Stomach (tissue), 8 donors: ENCODE measurements at regions not wholly inside any gene's neighbourhood (a gene's known extent, or its start where the extent isn't known, plus 50 kb on each side); places are given as distances from the start of the nearest gene placed in this dataset.

Experiments used
- DNase-seq, 2 donors: peaks; one replicate each; pipeline versions ENCODE4 v3.0.0 to v3.0.0-alpha.2; 2013 to 2019
- H3K27ac ChIP-seq, 5 donors: fragments of 200-600 bp in 4 of 5; sonication (generic) in 4 of 5; one replicate each; pipeline ENCODE4 v1.5.1; 2013 to 2019; ENCODE audit warnings: mild to moderate bottlenecking in 1 of 5, moderate library complexity in 1 of 5
- H3K27me3 ChIP-seq, 3 donors: fragments of 200-600 bp; sonication (generic); one replicate each; pipeline ENCODE4 v1.5.1; 2017 to 2019; ENCODE audit warnings: mixed run types in 1 of 3
- H3K36me3 ChIP-seq, 4 donors: fragments of 200-600 bp; sonication (generic); 1 replicate in 3 of 4; 2 replicates in 1 of 4; pipeline ENCODE4 v1.5.1; 2016 to 2019
- H3K4me1 ChIP-seq, 4 donors: fragments of 200-600 bp; sonication (generic); one replicate each; pipeline ENCODE4 v1.5.1; 2016 to 2019
- H3K4me3 ChIP-seq, 4 donors: fragments of 200-600 bp; sonication (generic) in 3 of 4; one replicate each; pipeline ENCODE4 v1.5.1; 2016 to 2019; ENCODE audit warnings: mild to moderate bottlenecking in 1 of 4
- H3K9me3 ChIP-seq, 4 donors: fragments of 200-600 bp; sonication (generic); one replicate each; pipeline ENCODE4 v1.5.1; 2016 to 2019
- EP300 ChIP-seq: sonication (generic); formaldehyde crosslinking; IDR thresholded peaks from one replicate; pipeline ENCODE4 v1.6.1; 2017; ENCODE audit warnings: antibody characterized with exemption
- POLR2A ChIP-seq, 4 donors: fragments of 450-650 bp; IDR thresholded peaks; one replicate each; pipeline ENCODE4 v1.6.1; 2016; ENCODE audit warnings: antibody characterized with exemption in 4 of 4, control low read depth in 2 of 4, mild to moderate bottlenecking in 1 of 4, moderate library complexity in 1 of 4
- POLR2AphosphoS5 ChIP-seq, 3 donors: sonication (generic); formaldehyde crosslinking; IDR thresholded peaks; one replicate each; pipeline ENCODE4 v1.6.1; 2016; ENCODE audit warnings: antibody characterized with exemption in 3 of 3
- WGBS, 5 donors: extraction: QIAGEN DNeasy Blood & Tissue Kit in 3 of 5; methylation state at CpG; one replicate each; pipeline versions ENCODE4 v1.1.5 to v1.1.7; 2013 to 2018; 5-methylcytosine and 5-hydroxymethylcytosine counted together
- intact Hi-C: fragments of 100-400 bp; cut with DNase I; formaldehyde crosslinking; loops from one replicate; pipeline ENCODE4 v1.15.1; 2023; ENCODE audit warnings: low total_unique reads
- TF ChIP-seq, protein P1 (sequence below), 7 experiments: fragments of 450-650 bp in 4 of 7; fragments of 200-600 bp in 3 of 7; sonication (generic) in 3 of 7; IDR thresholded peaks; one replicate each; pipeline ENCODE4 v1.5.1; 2016 to 2019; ENCODE audit warnings: antibody characterized with exemption in 7 of 7, control low read depth in 2 of 7, mild to moderate bottlenecking in 1 of 7
- donor health status: healthy with polysubstance abuse.
- donor health status: Bipolar disorder and iron deficiency.
- donor health status: healthy.

- Histone ChIP-seq H3K27ac (no peak overlapping the region), H3K36me3 (no peaks in the 10 kb centered on the region), H3K27me3 (no peaks in the 10 kb centered on the region), H3K9me3 (no peaks in the 10 kb centered on the region), H3K4me1 (no peaks in the 10 kb centered on the region), H3K4me3 (no peak overlapping the region)
- intact Hi-C loops: no loop called here
- DNase-seq: no peak
- TF ChIP-seq POLR2AphosphoS5 (IDR thresholded peaks at IDR 0.05) (no peak), EP300 (no peak), POLR2A (IDR thresholded peaks at IDR 0.05) (no peak)
- TF ChIP-seq, protein P1, sequence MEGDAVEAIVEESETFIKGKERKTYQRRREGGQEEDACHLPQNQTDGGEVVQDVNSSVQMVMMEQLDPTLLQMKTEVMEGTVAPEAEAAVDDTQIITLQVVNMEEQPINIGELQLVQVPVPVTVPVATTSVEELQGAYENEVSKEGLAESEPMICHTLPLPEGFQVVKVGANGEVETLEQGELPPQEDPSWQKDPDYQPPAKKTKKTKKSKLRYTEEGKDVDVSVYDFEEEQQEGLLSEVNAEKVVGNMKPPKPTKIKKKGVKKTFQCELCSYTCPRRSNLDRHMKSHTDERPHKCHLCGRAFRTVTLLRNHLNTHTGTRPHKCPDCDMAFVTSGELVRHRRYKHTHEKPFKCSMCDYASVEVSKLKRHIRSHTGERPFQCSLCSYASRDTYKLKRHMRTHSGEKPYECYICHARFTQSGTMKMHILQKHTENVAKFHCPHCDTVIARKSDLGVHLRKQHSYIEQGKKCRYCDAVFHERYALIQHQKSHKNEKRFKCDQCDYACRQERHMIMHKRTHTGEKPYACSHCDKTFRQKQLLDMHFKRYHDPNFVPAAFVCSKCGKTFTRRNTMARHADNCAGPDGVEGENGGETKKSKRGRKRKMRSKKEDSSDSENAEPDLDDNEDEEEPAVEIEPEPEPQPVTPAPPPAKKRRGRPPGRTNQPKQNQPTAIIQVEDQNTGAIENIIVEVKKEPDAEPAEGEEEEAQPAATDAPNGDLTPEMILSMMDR (IDR thresholded peaks at IDR 0.05): no peak
Measured at GRCh38 chr4:129806986-129807385, 711.0 kb downstream of the C4orf33 start.

- Histone ChIP-seq H3K27me3 (no peaks in the 10 kb centered on the region), H3K9me3 (no peaks in the 10 kb centered on the region), H3K4me3 (no peak overlapping the region), H3K36me3 (no peaks in the 10 kb centered on the region), H3K27ac (no peak overlapping the region), H3K4me1 (no peaks in the 10 kb centered on the region)
- DNase-seq: no peak
- 71 to 94% (median 88%) methylated on average over 1 of the region's 1 CpG for WGBS, 5 donors
- intact Hi-C loops: no loop called here
- TF ChIP-seq POLR2A (IDR thresholded peaks at IDR 0.05) (no peak), POLR2AphosphoS5 (IDR thresholded peaks at IDR 0.05) (no peak), EP300 (no peak)
- TF ChIP-seq, protein P1 (IDR thresholded peaks at IDR 0.05): no peak
Measured at GRCh38 chr4:129808242-129808641, 712.3 kb downstream of the C4orf33 start.

- DNase-seq: no peak
- WGBS, 5 donors: 79 to 100% (median 87%) methylated on average over 1 of the region's 1 CpG
Measured at GRCh38 chr4:129821073-129821472, 725.1 kb downstream of the C4orf33 start.

DNA sequence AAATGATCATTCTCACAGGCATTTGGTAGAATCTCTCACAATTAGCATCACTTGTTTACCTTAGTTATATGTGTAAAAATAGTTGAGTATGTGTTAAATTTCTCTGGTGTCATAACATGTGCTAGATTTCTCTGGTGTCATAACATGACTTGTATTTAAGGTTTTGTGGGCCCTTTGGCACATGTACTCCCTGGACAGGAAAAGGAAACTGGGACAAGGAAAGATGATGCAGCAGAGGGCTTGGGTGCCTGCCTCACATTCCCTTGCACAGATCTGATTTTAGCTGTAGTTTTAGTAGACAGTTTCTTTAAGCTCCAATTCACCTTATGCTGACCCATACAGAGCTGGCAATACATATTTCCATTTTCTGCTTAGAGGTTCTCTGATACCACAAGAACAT, 726.0 kb downstream of the C4orf33 start:
- TF ChIP-seq, protein P1 (IDR thresholded peaks at IDR 0.05): no peak
- no peak for TF ChIP-seq EP300
- no peak for TF ChIP-seq POLR2AphosphoS5 (IDR thresholded peaks at IDR 0.05)
- no peak for TF ChIP-seq POLR2A (IDR thresholded peaks at IDR 0.05)
- Histone ChIP-seq H3K36me3 (no peaks in the 10 kb centered on the region), H3K4me3 (no peak overlapping the region), H3K27ac (no peak overlapping the region), H3K9me3 (no peaks in the 10 kb centered on the region), H3K27me3 (no peaks in the 10 kb centered on the region), H3K4me1 (no peaks in the 10 kb centered on the region)
- no peak for DNase-seq
- intact Hi-C loops: no loop called here

More at GRCh38 chr4:129821073-129821472, 725.1 kb downstream of the C4orf33 start:
- Histone ChIP-seq H3K27ac (no peak overlapping the region), H3K4me1 (no peaks in the 10 kb centered on the region), H3K9me3 (no peaks in the 10 kb centered on the region), H3K27me3 (no peaks in the 10 kb centered on the region), H3K36me3 (no peaks in the 10 kb centered on the region), H3K4me3 (no peak overlapping the region)
- TF ChIP-seq POLR2A (IDR thresholded peaks at IDR 0.05) (no peak), EP300 (no peak), POLR2AphosphoS5 (IDR thresholded peaks at IDR 0.05) (no peak)
- TF ChIP-seq, protein P1 (IDR thresholded peaks at IDR 0.05): no peak
- intact Hi-C loops: no loop called here
